Ascending aorta (tissue), 2 donors: ENCODE measurements at regions not wholly inside any gene's neighbourhood (a gene's known extent, or its start where the extent isn't known, plus 50 kb on each side); places are given as distances from the start of the nearest gene placed in this dataset.
"Not testable (repeated sequence)": the region's sequence is repeated elsewhere in the genome, so short reads cannot be mapped to it uniquely, and the experiment has no call there.

Experiments used
- DNase-seq, 2 donors: peaks; one replicate each; pipeline ENCODE4 v3.0.0-alpha.2; 2019; ENCODE audit warnings: low spot score in 2 of 2
- H3K27ac ChIP-seq, 2 donors: fragments of 200-600 bp; sonication (generic); one replicate each; pipeline ENCODE4 v1.5.1; 2016 to 2017; ENCODE audit warnings: mild to moderate bottlenecking in 1 of 2
- H3K27me3 ChIP-seq: fragments of 200-600 bp; sonication (generic); one replicate; pipeline ENCODE4 v1.5.1; 2017
- H3K36me3 ChIP-seq, 2 donors: fragments of 200-600 bp; sonication (generic); one replicate each; pipeline ENCODE4 v1.5.1; 2016
- H3K4me1 ChIP-seq, 2 donors: fragments of 200-600 bp; sonication (generic); one replicate each; pipeline ENCODE4 v1.5.1; 2016 to 2017; ENCODE audit warnings: mild to moderate bottlenecking in 1 of 2
- H3K4me3 ChIP-seq, 2 donors: fragments of 200-600 bp; sonication (generic); one replicate each; pipeline ENCODE4 v1.5.1; 2016 to 2017; ENCODE audit warnings: mild to moderate bottlenecking in 1 of 2
- H3K9me3 ChIP-seq, 2 donors: fragments of 200-600 bp; sonication (generic); one replicate each; pipeline ENCODE4 v1.5.1; 2016
- intact Hi-C: fragments of 100-400 bp; cut with DNase I; formaldehyde crosslinking; loops from one replicate; pipeline ENCODE4 v1.15.1; 2023
- TF ChIP-seq, protein P1 (sequence below), 3 experiments: fragments of 200-600 bp in 2 of 3; fragments of 450-650 bp in 1 of 3; sonication (generic) in 2 of 3; IDR thresholded peaks; one replicate each; pipeline ENCODE4 v1.5.1; 2016 to 2019; ENCODE audit warnings: antibody characterized with exemption in 3 of 3, mild to moderate bottlenecking in 1 of 3, moderate library complexity in 1 of 3

DNA sequence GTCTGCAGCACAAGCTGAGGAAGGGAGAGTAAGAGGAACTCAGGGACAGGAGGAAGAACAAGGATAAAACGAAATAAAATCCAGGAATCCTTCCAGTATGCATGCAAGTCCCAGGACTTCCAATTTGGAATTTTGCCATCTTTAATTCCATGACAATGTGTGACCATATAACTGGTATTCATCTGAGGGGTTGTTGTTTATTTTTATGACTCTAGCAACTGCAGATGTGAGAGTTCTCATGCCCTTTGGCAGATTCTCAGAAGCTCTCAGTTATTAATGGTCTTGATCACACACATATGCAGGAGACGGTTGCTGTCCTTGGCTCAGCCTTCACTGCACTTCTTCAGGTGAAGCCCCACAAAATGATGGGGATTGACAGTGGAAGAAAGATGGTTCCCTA, 148.2 kb downstream of the SMIM20 start:
- H3K4me1 ChIP-seq, result peaks cover 4 to 6% of the 10 kb centered on the region in 2 donors
- H3K4me3 ChIP-seq, result no peak overlapping the region
- TF ChIP-seq, protein P1, sequence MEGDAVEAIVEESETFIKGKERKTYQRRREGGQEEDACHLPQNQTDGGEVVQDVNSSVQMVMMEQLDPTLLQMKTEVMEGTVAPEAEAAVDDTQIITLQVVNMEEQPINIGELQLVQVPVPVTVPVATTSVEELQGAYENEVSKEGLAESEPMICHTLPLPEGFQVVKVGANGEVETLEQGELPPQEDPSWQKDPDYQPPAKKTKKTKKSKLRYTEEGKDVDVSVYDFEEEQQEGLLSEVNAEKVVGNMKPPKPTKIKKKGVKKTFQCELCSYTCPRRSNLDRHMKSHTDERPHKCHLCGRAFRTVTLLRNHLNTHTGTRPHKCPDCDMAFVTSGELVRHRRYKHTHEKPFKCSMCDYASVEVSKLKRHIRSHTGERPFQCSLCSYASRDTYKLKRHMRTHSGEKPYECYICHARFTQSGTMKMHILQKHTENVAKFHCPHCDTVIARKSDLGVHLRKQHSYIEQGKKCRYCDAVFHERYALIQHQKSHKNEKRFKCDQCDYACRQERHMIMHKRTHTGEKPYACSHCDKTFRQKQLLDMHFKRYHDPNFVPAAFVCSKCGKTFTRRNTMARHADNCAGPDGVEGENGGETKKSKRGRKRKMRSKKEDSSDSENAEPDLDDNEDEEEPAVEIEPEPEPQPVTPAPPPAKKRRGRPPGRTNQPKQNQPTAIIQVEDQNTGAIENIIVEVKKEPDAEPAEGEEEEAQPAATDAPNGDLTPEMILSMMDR (IDR thresholded peaks at IDR 0.05), result no peak
- no peak for DNase-seq
- no peak overlapping the region for H3K27ac ChIP-seq
- H3K36me3 ChIP-seq, result no peaks in the 10 kb centered on the region
- no peaks in the 10 kb centered on the region for H3K27me3 ChIP-seq
- no peaks in the 10 kb centered on the region for H3K9me3 ChIP-seq
- intact Hi-C loops, result no loop called here

DNA sequence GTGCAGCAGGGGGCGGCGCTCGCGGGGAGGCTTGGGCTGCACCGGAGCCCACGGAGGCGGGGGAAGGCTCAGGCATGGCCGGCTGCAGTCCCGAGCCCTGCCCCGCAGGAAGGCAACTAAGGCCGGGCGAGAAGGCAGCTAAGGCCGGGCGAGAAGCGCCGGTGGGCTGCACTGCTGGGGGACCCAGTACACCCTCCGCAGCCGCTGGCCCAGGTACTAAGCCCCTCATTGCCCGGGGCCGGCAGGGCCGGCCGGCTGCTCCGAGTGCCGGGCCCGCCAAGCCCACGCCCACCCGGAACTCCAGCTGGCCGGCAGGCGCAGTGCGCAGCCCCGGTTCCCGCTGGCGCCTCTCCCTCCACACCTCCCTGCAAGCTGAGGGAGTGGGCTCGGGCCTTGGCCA, 150.0 kb downstream of the SMIM20 start:
- H3K4me3 ChIP-seq, intact Hi-C loops, H3K36me3 ChIP-seq, H3K4me1 ChIP-seq, DNase-seq, H3K27me3 ChIP-seq, H3K9me3 ChIP-seq, H3K27ac ChIP-seq: not testable (repeated sequence)

DNA sequence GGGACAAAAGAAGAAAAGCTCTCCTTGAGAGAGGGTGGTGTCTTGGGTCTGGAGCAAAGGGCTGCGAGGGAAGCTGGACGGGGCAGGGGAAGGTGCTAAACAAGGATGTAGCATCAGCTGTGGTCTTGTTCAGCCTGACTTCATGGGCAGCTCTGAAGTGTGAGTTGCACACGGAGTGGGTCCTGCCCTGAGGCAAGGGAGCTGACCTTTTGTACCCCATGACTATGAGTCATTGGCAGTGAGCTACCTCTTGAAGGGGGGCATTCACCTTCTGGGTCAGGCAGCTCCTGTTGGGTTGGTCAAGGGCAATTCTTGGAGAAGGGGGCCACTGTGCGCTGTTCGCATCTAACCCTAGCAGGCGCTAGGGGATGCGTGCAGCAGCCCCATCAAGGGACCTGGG, 151.8 kb downstream of the SMIM20 start:
- H3K27ac ChIP-seq, result no peak overlapping the region
- peak in 1 of 2 donors; percentile 34 for DNase-seq
- intact Hi-C loops, result no loop called here
- no peaks in the 10 kb centered on the region for H3K27me3 ChIP-seq
- H3K9me3 ChIP-seq, result no peaks in the 10 kb centered on the region
- H3K4me3 ChIP-seq, result no peak overlapping the region
- H3K4me1 ChIP-seq, result no peaks in the 10 kb centered on the region
- no peaks in the 10 kb centered on the region for H3K36me3 ChIP-seq
- TF ChIP-seq, protein P1 (IDR thresholded peaks at IDR 0.05), result no peak

DNA sequence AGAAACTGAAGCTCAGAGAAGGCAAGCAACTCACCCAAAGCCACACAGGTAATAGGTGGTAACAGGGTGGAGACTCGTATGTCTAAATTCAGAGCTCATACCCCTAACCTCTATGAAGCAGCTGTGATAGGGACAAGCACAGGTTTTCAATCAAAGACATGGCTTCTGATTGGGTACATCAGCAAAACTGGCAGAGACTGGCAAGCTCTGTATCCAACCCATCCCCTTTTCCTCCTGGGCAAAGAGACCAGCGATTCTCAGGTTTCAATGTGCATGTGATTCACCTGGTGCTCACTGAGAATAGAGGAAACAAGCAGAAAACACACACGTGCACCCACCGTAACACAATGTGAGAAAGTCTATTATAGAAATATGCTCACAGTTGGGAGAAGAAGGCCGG, 153.0 kb downstream of the SMIM20 start:
- intact Hi-C loops, result no loop called here
- no peak overlapping the region for H3K4me3 ChIP-seq
- no peaks in the 10 kb centered on the region for H3K9me3 ChIP-seq
- TF ChIP-seq, protein P1 (IDR thresholded peaks at IDR 0.05), result no peak
- peak in 1 of 2 donors; percentile 16 for DNase-seq
- no peaks in the 10 kb centered on the region for H3K36me3 ChIP-seq
- H3K27ac ChIP-seq, result no peak overlapping the region
- no peaks in the 10 kb centered on the region for H3K27me3 ChIP-seq
- no peaks in the 10 kb centered on the region for H3K4me1 ChIP-seq

- Histone ChIP-seq H3K36me3 (no peaks in the 10 kb centered on the region), H3K27ac (no peak overlapping the region), H3K4me3 (no peak overlapping the region), H3K4me1 (no peaks in the 10 kb centered on the region), H3K9me3 (no peaks in the 10 kb centered on the region), H3K27me3 (no peaks in the 10 kb centered on the region)
- DNase-seq, result peak in 1 of 2 donors; percentile 39
- intact Hi-C loops, result no loop called here
- TF ChIP-seq, protein P1 (IDR thresholded peaks at IDR 0.05), result peak in 1 of 3 experiments; percentile 17
Observed at GRCh38 chr4:26069218-26069617, 155.2 kb downstream of the SMIM20 start.

DNA sequence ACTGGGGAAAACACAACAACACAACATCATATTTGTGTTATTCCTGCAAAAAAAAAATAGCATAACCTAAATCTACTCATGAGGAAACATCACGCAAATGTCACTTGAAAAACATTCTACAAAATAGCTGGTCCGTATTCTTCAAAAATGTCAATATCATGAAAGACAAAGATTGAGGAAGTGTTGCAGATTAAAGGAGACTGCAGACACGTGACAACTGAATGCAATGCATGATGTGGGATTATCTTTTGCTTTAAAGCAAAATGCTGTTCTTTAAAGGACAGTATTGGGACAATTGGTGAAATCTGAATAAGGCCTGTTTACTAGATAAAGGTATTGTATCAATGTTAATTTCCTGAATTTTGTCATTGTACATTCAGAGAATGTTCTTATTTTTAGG, 157.7 kb downstream of the SMIM20 start:
- no peaks in the 10 kb centered on the region for H3K9me3 ChIP-seq
- intact Hi-C loops, result no loop called here
- TF ChIP-seq, protein P1 (IDR thresholded peaks at IDR 0.05), result no peak
- H3K27ac ChIP-seq, result no peak overlapping the region
- no peaks in the 10 kb centered on the region for H3K36me3 ChIP-seq
- H3K4me1 ChIP-seq, result no peaks in the 10 kb centered on the region
- DNase-seq, result no peak
- no peak overlapping the region for H3K4me3 ChIP-seq
- no peaks in the 10 kb centered on the region for H3K27me3 ChIP-seq
